Tibial artery (tissue), 4 donors: ENCODE measurements at regions not wholly inside any gene's neighbourhood (a gene's known extent, or its start where the extent isn't known, plus 50 kb on each side); places are given as distances from the start of the nearest gene placed in this dataset.

Experiments
- DNase-seq, 2 donors: peaks; one replicate each; pipeline ENCODE4 v3.0.0-alpha.2; 2019
- H3K27ac ChIP-seq, 2 donors: fragments of 200-600 bp; sonication (generic) in 1 of 2; 1 replicate in 1 of 2; 2 replicates in 1 of 2; pipeline ENCODE4 v1.5.1; 2018 to 2019; ENCODE audit warnings: mild to moderate bottlenecking in 1 of 2
- H3K27me3 ChIP-seq, 2 donors: fragments of 200-600 bp; sonication (generic) in 1 of 2; one replicate each; pipeline versions ENCODE4 v1.5.1 to v1.6.0; 2016 to 2019
- H3K36me3 ChIP-seq, 3 donors: fragments of 200-600 bp; sonication (generic) in 2 of 3; one replicate each; pipeline ENCODE4 v1.5.1; 2016 to 2019; ENCODE audit warnings: mild to moderate bottlenecking in 2 of 3
- H3K4me1 ChIP-seq, 4 donors: fragments of 200-600 bp; sonication (generic) in 2 of 4; 1 replicate in 3 of 4; 2 replicates in 1 of 4; pipeline ENCODE4 v1.5.1; 2016 to 2019
- H3K4me3 ChIP-seq, 2 donors: fragments of 200-600 bp; sonication (generic) in 1 of 2; 1 replicate in 1 of 2; 2 replicates in 1 of 2; pipeline ENCODE4 v1.5.1; 2018 to 2019; ENCODE audit warnings: mild to moderate bottlenecking in 2 of 2
- H3K9me3 ChIP-seq, 3 donors: fragments of 200-600 bp; sonication (generic) in 1 of 3; one replicate each; pipeline ENCODE4 v1.5.1; 2016 to 2019
- CTCF ChIP-seq, 2 experiments: fragments of 200-600 bp in 1 of 2; fragments of 450-650 bp in 1 of 2; IDR thresholded peaks; one replicate each; pipeline ENCODE4 v1.5.1; 2017 to 2019; ENCODE audit warnings: antibody characterized with exemption in 2 of 2, mild to moderate bottlenecking in 1 of 2, moderate library complexity in 1 of 2
- intact Hi-C: fragments of 100-400 bp; cut with DNase I; formaldehyde crosslinking; loops from one replicate; pipeline ENCODE4 v1.15.0; 2023; ENCODE audit warnings: low total_unique reads

GRCh38 chr2:204184226-204184625 lies 247.7 kb downstream of the ICOS start:
- Histone ChIP-seq H3K4me1 (peaks cover 0 to 8% (median 5%) of the 10 kb centered on the region in 4 donors), H3K27me3 (no peaks in the 10 kb centered on the region), H3K4me3 (no peak overlapping the region), H3K36me3 (no peaks in the 10 kb centered on the region), H3K9me3 (no peaks in the 10 kb centered on the region), H3K27ac (no peak overlapping the region)
- no peak for TF ChIP-seq CTCF (IDR thresholded peaks at IDR 0.05)
- intact Hi-C loops: no loop called here
- DNase-seq: no peak

- H3K27ac ChIP-seq: no peak overlapping the region
- DNase-seq: no peak
- TF ChIP-seq CTCF (IDR thresholded peaks at IDR 0.05): no peak
- no peak overlapping the region for H3K4me3 ChIP-seq
- intact Hi-C loops: no loop called here
- H3K4me1 ChIP-seq: peaks cover 0 to 8% (median 5%) of the 10 kb centered on the region in 4 donors
- no peaks in the 10 kb centered on the region for H3K27me3 ChIP-seq
- H3K9me3 ChIP-seq: no peaks in the 10 kb centered on the region
- H3K36me3 ChIP-seq: no peaks in the 10 kb centered on the region
Observed at GRCh38 chr2:204187229-204188083, 250.9 kb downstream of the ICOS start.

GRCh38 chr2:204191574-204191973 lies 255.0 kb downstream of the ICOS start:
- intact Hi-C loops: no loop called here
- H3K4me3 ChIP-seq: no peak overlapping the region
- H3K4me1 ChIP-seq: no peaks in the 10 kb centered on the region
- H3K9me3 ChIP-seq: no peaks in the 10 kb centered on the region
- DNase-seq: no peak
- no peak for TF ChIP-seq CTCF (IDR thresholded peaks at IDR 0.05)
- H3K27me3 ChIP-seq: no peaks in the 10 kb centered on the region
- H3K27ac ChIP-seq: no peak overlapping the region
- H3K36me3 ChIP-seq: no peaks in the 10 kb centered on the region

- H3K4me3 ChIP-seq: no peak overlapping the region
- DNase-seq: no peak
- no peak overlapping the region for H3K27ac ChIP-seq
- no peaks in the 10 kb centered on the region for H3K4me1 ChIP-seq
- TF ChIP-seq CTCF (IDR thresholded peaks at IDR 0.05): no peak
- intact Hi-C loops: no loop called here
- no peaks in the 10 kb centered on the region for H3K9me3 ChIP-seq
- no peaks in the 10 kb centered on the region for H3K36me3 ChIP-seq
- H3K27me3 ChIP-seq: peaks cover 0 to 4% of the 10 kb centered on the region in 2 donors
Observed at GRCh38 chr2:204195498-204195897, 258.9 kb downstream of the ICOS start.

GRCh38 chr2:204197336-204198005 lies 260.9 kb downstream of the ICOS start:
- DNase-seq: no peak
- intact Hi-C loops: no loop called here
- peaks cover 0 to 4% of the 10 kb centered on the region in 2 donors for H3K27me3 ChIP-seq
- no peak overlapping the region for H3K27ac ChIP-seq
- TF ChIP-seq CTCF (IDR thresholded peaks at IDR 0.05): no peak
- no peak overlapping the region for H3K4me3 ChIP-seq
- H3K9me3 ChIP-seq: no peaks in the 10 kb centered on the region
- no peaks in the 10 kb centered on the region for H3K36me3 ChIP-seq
- no peaks in the 10 kb centered on the region for H3K4me1 ChIP-seq
